Transverse colon (tissue), 4 donors: ENCODE measurements at regions not wholly inside any gene's neighbourhood (a gene's known extent, or its start where the extent isn't known, plus 50 kb on each side); places are given as distances from the start of the nearest gene placed in this dataset.

Experiments used
- CTCF ChIP-seq, 5 experiments: fragments of 200-600 bp in 3 of 5; fragments of 450-650 bp in 2 of 5; sonication (generic) in 3 of 5; IDR thresholded peaks; 1 replicate in 2 of 5; 2 replicates in 3 of 5; pipeline ENCODE4 v1.5.1; 2016 to 2017; ENCODE audit warnings: antibody characterized with exemption in 5 of 5, inconsistent platforms in 3 of 5, mild to moderate bottlenecking in 2 of 5, moderate library complexity in 1 of 5
- EP300 ChIP-seq: sonication (generic); formaldehyde crosslinking; IDR thresholded peaks from one replicate; pipeline ENCODE4 v1.6.1; 2017; ENCODE audit warnings: antibody characterized with exemption, low read depth
- POLR2A ChIP-seq: fragments of 450-650 bp; IDR thresholded peaks from one replicate; pipeline ENCODE4 v1.6.1; 2016; ENCODE audit warnings: antibody characterized with exemption, mild to moderate bottlenecking, moderate library complexity
- POLR2AphosphoS5 ChIP-seq, 3 donors: sonication (generic); formaldehyde crosslinking; IDR thresholded peaks; one replicate each; pipeline ENCODE4 v1.6.1; 2016; ENCODE audit warnings: antibody characterized with exemption in 3 of 3

- no peak for TF ChIP-seq POLR2A
- no peak for TF ChIP-seq POLR2AphosphoS5 (IDR thresholded peaks at IDR 0.05)
- TF ChIP-seq CTCF (IDR thresholded peaks at IDR 0.05), result no peak
- TF ChIP-seq EP300, result no peak
Observed at GRCh38 chr4:108416831-108417230, 203.5 kb upstream of the RPL34 start.
